NOMO-1 treated with dmso at 0.1 percent for 144 hours (cell line): ENCODE measurements at regions not wholly inside any gene's neighbourhood (a gene's known extent, or its start where the extent isn't known, plus 50 kb on each side); places are given as distances from the start of the nearest gene placed in this dataset.

Source experiments
- DNase-seq: peaks from one replicate; lab custom pipeline; 2025; ENCODE audit not compliant: unreplicated experiment; lab: John Stamatoyannopoulos, UW

- DNase-seq = no peak
These were observed 118.0 kb upstream of the HS6ST1 start for GRCh38 chr2:128436479-128437203.

GRCh38 chr2:128437204-128437565 is 118.5 kb upstream of the HS6ST1 start:
- no peak for DNase-seq

GRCh38 chr2:128438091-128438490 is 119.4 kb upstream of the HS6ST1 start:
- DNase-seq = no peak

- DNase-seq = no peak
These were observed 119.9 kb upstream of the HS6ST1 start for GRCh38 chr2:128438586-128438985.

- DNase-seq = no peak
These were observed 120.5 kb upstream of the HS6ST1 start for GRCh38 chr2:128439031-128439790.

- DNase-seq = no peak
These were observed 121.4 kb upstream of the HS6ST1 start for GRCh38 chr2:128439791-128440665.

- DNase-seq = no peak
These were observed 122.1 kb upstream of the HS6ST1 start for GRCh38 chr2:128440666-128441340.

GRCh38 chr2:128441341-128442052 is 122.8 kb upstream of the HS6ST1 start:
- DNase-seq = no peak

GRCh38 chr2:128442053-128442751 is 123.5 kb upstream of the HS6ST1 start:
- no peak for DNase-seq

- peak; percentile 4 for DNase-seq
These were observed 124.2 kb upstream of the HS6ST1 start for GRCh38 chr2:128442891-128443302.

GRCh38 chr2:128444121-128444771 is 125.6 kb upstream of the HS6ST1 start:
- DNase-seq = no peak

- no peak for DNase-seq
These were observed 126.3 kb upstream of the HS6ST1 start for GRCh38 chr2:128444816-128445522.

- DNase-seq = no peak
These were observed 126.8 kb upstream of the HS6ST1 start for GRCh38 chr2:128445523-128445900.

GRCh38 chr2:128446049-128446873 is 127.6 kb upstream of the HS6ST1 start:
- no peak for DNase-seq

GRCh38 chr2:128446874-128447537 is 128.3 kb upstream of the HS6ST1 start:
- no peak for DNase-seq

- no peak for DNase-seq
These were observed 128.9 kb upstream of the HS6ST1 start for GRCh38 chr2:128447538-128447995.
